HG03575 (cell line): ENCODE measurements at regions not wholly inside any gene's neighbourhood (a gene's known extent, or its start where the extent isn't known, plus 50 kb on each side); places are given as distances from the start of the nearest gene placed in this dataset.
A peak's percentile ranks its signal among the peaks of the same experiment; 100 is the strongest.

Experiments used
- ATAC-seq: cut with Tn5 transposase; IDR thresholded peaks from one replicate; pipeline ENCODE4 v1.9.1; 2021; ENCODE audit not compliant: unreplicated experiment, insufficient number of reproducible peaks, low FRiP score; ENCODE audit errors: extremely low read depth

GRCh38 chr2:220930271-220931076 is 641.6 kb downstream of the EPHA4 start:
- no peak for ATAC-seq

DNA sequence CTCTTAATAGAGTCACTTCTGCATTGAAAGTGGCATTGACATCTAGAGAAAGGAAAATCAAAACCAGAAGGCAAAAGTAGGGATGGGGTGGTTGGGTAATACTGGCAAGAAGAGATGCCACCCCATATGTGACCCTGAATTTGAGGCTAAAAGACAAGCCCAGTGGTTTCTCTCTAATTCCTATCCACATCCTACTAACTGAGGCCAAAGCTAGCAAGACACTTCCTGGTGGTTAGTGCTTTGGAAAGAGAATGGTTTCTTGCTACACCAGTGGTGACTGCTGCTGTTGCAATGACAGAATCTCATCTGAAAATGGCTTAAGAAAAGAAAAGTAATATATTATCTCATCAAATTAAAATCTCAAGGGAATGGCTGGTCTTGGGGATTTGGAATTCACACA is 640.6 kb downstream of the EPHA4 start:
- no peak for ATAC-seq

- no peak for ATAC-seq
These were observed 640.1 kb downstream of the EPHA4 start for GRCh38 chr2:220932041-220932440.

DNA sequence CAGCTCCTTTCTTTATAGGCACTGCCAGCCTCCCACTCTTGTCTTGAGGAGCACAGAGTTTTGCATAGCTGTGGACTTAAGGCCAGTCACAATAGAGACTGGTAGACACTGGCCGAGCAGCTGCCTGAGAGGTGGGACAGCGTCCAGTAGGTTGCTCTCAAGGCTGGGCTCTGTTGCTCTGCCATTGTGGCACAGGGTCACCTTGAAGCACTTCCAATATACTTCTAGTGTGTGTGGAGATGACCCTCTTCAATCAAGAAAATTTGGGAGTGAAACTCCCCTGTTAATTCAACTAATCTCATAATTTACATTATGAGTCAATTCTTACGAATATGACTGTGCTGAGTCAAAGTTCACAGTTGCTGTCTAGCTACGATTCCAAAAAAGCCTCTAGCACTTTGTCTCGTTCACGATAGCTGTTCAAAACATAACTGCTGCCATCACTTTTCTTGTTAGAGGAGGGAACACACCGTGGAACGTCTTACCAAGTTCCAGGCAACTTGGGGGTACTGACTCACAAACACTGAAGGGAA is 636.2 kb downstream of the EPHA4 start:
- peak; percentile 86 for ATAC-seq

GRCh38 chr2:220936641-220937197 is 635.4 kb downstream of the EPHA4 start:
- ATAC-seq, result no peak

DNA sequence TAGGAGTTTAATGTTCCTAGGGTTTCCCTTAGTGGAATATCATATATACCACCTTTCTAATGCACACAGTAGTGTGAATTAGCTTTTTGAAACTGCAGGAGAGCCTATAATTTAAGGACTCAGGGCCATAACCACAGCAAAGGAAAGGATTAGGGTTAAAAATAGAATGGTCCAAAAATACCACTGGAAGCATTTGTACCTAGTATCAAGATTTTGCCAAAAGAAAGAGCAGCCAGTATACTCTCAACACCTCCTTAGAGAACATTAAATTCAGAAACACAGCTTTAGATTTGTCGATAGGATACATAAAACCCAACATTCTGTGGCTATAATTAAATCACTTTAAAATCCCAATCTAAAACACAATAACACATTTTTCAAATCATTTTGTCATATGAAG is 634.9 kb downstream of the EPHA4 start:
- ATAC-seq, result no peak

DNA sequence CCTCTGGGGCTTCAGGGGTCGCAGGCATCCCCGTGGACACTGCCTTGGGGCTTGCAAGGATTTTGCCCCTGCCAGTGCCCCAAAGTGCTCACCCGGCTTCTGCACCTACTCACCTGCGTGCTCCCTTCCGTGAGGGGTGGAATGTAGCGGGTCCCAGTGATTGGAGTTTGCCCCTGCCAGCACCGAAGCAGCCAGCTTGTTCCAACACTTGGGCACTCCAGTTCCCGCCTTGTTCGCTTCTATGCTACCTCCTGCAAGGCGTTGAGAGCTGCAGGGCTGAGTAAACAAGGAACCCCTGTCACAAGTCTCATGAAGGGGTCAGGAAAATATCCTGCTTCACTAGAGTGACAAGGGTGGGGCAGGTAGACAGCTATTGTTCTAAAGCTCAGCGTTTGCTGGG is 631.5 kb downstream of the EPHA4 start:
- no peak for ATAC-seq

DNA sequence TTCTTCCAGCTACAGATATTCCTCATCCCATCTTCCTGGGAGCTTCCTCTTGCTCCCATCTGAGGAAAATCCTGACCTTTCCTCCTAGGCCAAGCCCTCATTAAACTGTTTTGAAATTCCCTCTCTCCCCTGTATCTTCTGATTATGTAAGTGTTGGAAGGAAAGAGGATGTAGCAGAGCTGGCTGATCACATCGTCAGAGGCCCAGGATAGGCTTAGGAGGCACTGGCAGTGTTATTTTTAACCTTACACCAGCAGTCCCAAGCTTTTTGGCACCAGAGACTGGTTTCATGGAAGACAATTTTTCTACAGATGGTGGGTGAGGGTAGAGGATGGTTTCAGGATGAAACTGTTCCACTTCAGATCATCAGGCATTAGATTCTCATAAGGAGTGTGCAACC is 630.4 kb downstream of the EPHA4 start:
- ATAC-seq, result no peak

DNA sequence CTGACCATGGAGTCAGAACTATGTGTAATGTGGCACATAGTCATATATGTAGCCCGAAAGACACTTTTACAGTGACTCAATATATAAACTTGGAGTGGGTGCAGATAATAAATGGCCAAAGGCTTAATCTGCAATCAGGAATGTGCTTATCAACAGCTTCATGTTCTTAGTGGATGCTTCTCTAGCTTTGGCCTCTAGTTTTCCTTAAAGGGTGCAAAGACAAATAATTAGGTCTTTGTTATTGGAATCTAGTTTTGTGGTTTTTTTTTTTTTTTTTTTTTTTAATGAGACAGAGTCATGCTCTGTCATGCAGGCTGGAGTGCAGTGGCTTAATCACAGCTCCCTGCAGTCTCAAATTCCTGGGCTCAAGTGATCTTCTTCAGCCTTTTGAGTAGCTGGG is 625.6 kb downstream of the EPHA4 start:
- no peak for ATAC-seq

- ATAC-seq, result no peak
These were observed 623.5 kb downstream of the EPHA4 start for GRCh38 chr2:220948579-220948978.

DNA sequence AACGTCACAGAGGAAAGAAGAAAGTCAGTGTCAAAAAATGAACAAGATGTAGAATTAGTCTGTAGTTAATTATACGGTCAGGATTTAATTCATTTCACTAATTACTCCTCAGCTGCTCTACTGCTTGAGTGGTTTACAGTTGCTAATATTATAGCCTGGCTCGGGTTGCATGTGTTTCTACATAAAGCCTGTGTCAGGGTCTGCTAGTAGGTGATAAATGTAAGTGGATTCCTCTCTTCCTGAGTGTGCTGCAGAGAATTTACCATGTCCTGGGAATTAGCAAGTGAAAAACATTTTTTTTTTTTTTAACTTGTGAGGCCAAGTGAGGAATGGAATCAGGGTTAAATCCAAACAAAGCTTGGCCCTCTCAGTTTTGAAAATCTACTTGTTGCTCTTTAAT is 622.6 kb downstream of the EPHA4 start:
- ATAC-seq, result no peak

- no peak for ATAC-seq
These were observed 616.3 kb downstream of the EPHA4 start for GRCh38 chr2:220955776-220956175.

DNA sequence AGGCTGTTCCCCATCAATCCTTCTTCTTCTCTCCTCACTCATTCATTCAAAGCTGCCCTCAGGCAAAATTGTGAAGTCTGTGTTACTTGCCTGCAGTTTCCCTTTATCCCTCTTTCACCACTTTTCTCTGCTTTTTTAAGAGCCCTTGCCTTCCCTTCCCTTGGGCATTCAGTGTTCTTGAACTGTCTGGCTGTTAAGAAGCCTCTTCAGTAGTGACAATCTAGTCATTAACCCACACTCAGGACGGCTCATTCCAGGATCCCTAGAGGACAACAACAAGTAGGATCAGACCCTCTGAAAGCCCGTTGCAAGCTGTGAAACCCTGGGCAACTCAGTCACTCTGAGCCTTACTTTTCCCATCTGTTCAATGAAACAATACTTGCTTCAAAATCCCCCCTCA is 615.7 kb downstream of the EPHA4 start:
- ATAC-seq, result no peak

GRCh38 chr2:220959391-220959802 is 612.7 kb downstream of the EPHA4 start:
- no peak for ATAC-seq

- no peak for ATAC-seq
These were observed 610.8 kb downstream of the EPHA4 start for GRCh38 chr2:220961143-220961860.

GRCh38 chr2:220962556-220962955 is 609.5 kb downstream of the EPHA4 start:
- no peak for ATAC-seq

GRCh38 chr2:220963076-220963475 is 609.0 kb downstream of the EPHA4 start:
- ATAC-seq, result no peak

DNA sequence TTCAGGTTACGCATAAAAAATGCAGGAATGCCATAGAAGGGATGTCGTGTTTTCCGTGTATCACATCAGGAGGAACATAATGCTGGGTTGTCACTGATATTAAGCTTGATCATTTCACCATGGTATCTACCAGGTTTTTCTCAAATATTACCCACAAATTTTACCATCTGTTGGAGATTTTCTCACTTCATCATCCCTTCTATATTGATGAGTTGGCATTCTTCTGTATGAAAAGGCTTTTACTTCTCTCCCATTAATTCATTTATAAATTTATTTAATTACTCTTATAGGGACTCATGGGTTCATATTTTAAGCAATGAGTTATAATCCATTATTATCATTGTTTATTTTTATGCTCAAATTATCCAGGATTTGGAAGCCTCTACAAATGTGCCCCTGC is 608.2 kb downstream of the EPHA4 start:
- ATAC-seq, result no peak

GRCh38 chr2:220966636-220967035 is 605.5 kb downstream of the EPHA4 start:
- ATAC-seq, result no peak

DNA sequence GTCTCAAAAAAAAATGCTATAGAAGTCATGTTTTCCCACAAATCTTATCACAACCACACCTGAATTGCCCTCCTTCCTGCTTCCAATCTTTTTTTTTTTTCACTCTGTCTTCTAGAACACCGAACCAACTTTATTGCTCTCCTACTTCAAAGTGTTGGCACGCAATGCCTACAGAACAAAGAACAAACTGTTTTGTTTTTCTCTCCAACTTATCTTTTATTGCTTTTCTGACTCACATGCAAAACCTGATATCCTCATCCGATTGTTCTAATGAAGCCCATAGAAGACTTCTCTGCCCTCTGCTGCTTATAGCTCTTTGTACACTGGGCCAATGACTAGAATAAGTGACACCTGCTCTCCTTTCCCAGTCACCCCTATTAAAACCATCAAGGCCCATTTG is 602.8 kb downstream of the EPHA4 start:
- ATAC-seq, result no peak
